GM15510 (cell line): ENCODE measurements at regions not wholly inside any gene's neighbourhood (a gene's known extent, or its start where the extent isn't known, plus 50 kb on each side); places are given as distances from the start of the nearest gene placed in this dataset.

Source experiments
- POLR2A ChIP-seq: IDR thresholded peaks from 3 replicates; pipeline ENCODE4 v1.6.1; 2011; ENCODE audit warnings: borderline replicate concordance; ENCODE audit not compliant: insufficient read length; ENCODE audit errors: extremely low read depth

DNA sequence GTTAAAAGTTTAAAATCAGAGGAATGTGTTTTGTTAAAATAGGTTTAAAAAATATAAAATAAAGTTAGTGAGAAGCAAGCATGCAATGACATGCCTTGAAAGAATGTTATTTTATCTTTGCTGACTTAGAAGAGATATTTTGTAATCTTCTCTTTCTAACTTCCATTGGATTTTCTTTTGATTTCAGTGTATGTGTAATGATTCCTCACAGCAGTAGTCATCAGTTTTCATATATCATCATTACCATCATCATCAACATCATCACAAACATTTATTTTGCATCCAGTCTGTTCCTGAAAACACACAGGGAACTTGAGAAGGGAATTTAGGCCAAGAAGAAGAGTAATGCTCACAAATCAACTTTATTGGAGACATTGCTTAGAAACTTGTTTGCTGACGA, 699.6 kb downstream of the TAF11L14 start:
- TF ChIP-seq POLR2A: no peak

DNA sequence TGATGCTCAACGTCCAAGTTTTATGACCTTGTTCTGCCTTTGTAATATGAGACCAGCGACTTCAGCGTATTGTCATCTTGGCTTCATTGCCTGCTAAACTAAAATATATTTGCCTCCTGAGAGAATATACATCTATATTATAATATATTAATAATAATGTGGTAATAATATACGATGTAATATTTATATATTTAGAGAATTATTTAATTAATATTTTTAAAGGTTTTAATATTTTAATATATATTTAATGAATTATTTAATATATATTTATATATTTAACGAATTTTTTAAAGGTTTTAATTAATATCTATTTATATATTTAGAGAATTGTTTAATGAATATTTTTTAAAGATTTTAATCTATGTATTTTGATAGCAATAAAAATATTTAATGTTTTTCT, 700.7 kb downstream of the TAF11L14 start:
- TF ChIP-seq POLR2A: no peak

DNA sequence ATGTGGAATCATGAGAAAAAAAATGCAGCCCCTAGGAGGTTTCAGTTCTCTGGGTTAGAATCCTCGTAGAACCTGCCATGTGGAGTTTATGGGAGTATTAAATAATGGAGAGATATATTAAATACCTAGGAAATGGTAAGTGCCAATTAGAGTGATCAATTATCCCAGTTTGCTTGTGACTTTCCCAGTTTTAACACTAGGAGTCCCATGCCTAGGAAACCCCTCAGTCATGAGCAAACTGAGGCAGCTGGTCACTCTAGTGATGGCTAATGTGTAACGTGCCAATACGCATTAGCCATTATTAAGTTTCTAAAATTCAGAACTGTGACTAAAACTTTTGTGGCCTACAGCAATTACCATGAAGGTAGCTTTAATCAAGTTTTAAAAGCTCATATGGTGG, 720.6 kb downstream of the TAF11L14 start:
- TF ChIP-seq POLR2A: no peak

DNA sequence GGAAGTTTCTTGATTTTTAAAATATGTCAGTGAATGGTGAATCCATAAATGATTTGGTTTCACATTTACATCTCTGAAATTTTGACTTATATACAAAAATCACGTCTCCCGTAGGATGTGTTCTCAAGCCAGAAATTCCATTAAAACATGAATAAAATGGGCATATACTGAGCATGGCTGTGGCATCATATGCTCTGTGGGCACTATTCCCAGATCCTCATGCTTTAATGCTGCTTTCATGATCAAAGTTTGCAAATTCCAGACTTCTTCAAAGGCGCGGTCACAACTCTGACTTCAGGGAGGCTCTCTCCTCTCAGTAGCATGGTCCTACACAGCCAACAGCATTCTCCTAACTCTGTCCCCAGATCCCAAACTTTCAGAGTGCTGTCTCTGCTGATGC, 723.2 kb downstream of the TAF11L14 start:
- TF ChIP-seq POLR2A: no peak

DNA sequence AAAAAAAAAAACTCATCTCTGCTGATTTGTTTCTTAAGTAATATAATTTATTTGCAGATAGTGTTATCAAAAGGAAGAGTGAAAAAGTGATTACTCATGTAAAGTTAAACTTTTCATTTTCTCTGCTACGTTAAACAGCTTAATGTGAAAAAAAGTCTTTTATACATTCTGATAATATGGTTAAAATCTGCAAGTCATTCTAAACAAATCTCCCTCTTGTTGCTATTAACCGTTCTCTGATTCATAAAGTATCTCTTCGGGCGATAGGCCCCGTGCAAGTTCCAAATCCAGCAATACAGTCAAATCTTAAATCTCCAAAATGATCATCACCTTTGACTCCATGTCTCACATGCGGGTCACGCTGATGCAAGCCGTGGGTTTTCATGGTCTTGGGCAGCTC, 732.0 kb downstream of the TAF11L14 start:
- no peak for TF ChIP-seq POLR2A

DNA sequence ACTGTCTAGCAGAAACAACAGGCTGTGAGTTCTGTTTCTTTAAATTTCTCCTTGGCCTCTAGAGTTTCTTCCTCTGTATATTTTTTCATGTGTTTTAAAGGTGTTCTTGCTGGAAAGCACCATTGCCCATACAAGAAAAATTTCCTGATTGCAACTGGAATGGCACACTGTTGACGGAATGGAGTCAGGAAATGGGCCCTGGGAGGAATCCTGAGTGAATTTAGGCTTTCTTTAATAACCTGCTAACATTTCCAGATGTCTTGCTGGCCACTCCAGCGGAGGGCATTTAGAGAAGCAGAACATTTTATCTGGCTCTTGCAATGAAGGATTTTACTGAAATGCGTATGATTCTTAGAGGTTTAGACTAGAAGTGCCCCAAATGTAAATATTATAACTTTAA, 736.3 kb downstream of the TAF11L14 start:
- TF ChIP-seq POLR2A: no peak

DNA sequence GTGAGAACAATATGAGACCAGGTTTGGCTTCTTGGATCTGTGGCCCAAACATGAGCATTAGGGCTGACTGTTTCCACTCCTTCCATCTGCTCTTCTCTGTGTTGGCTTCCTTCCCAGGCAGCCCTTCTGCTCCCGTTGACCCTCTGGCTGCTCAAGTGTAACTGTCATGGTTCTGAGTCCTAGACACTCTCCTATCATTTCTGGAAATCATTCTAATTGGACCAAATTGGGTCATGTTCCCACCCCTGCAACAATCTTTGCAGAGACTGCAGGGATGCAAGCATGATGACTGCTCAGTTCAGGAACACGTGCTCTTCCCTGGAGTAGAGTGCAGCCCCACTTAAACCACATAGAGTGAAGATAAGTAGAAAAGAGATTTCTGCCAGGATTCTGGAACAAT, 741.4 kb downstream of the TAF11L14 start:
- TF ChIP-seq POLR2A: no peak

DNA sequence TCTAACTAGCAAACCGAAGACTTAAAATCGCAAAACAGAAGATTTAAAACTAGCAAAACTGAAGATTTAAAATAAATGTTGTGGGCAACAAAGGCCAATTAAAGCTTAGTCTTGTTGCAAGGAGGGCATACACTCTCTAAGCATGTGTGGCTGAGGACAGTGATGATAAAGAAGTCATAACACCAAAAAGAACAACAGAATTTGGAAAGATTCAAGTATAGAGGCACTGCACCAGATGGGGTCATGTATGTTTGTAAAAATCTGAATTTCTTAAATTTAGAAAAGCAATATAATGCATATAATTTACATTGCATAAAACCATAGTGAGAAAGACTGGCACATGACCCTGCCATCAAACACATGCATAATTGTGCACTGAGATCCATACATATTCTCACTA, 743.8 kb downstream of the TAF11L14 start:
- no peak for TF ChIP-seq POLR2A

DNA sequence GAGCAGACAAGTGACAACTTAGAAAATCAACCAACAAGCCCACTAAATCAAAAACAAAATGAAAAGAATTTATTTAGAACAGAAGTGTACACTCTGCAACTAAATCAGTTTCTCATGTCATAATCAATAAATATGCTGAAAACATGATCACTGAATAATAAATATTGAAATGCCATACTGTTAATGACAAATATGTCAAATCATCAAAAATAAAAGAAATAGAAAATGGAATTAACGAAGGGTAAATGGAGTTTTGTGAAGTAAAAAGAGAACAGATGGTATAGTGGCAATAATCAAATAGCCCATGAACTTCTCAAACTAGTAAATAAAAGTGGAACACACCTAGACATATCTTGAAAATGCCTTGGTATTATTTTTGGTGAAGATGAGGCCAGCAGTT, 744.9 kb downstream of the TAF11L14 start:
- no peak for TF ChIP-seq POLR2A

DNA sequence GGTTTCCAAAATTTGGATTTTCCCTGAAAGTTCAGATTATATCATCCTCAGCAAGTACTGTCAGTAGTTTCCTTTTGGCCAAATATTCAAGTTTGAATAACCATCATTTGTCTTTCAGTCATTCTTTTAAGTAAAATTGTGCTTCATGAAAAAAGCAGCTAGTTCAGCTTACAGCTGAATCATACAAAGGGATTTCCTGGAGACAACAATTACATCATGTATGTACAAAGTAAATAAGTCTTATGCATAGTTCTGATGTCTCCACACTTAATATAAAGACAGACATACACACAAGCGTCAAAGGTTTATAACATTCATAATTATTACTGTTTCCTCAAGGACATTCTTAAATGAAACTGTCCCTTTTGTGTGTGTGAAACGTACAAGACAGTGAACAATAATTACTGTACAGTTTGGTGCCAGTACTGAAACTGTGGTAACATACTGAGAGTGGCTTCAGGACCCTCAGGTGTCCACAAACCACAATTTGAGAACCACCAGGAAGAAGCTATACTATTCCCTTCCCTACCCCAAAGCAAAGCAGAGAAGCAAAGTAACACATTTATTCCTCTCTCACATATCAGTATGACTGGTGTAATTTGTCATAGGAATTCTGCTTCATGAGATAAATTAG, 746.6 kb downstream of the TAF11L14 start:
- no peak for TF ChIP-seq POLR2A

DNA sequence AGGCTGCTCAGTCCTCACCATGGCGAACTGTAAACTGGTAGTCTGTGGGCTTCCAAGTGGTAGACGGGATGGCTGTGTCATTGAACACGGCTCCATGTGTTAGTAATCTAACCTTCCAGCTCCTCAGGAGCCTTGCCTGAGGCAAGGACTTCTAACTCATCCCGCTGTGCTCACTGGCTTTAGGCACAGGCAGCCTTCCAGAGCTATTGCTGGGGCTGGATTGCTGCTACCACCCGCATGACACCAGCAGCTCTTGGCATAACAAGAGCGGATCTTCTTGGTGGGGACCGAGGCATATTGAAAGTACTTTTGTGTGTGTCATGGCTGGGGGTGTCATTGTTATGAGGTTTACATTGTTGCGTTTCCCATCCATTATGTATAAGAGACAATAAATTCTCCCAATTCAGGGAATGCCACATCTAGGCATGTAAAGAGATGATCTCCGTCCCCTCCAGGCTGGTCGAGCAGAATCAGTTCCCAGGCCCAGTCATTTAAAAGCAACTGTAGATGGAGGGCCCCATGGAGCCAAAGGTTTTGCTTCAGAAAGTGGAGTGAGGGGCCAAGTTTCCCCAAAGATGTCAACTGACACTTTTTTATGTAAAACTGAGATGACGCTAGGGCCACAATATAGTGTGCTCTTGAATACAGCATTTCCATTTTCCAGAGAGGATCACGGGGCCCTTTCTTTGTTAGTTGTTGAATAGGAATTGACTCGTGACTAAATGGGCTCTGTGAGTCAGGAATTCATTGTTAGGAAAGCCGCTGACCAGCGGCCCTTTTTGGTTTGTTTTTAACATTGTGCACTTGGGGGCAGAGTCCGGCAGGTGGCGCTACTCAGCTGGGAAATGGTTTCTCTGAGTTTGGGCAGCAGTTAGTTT, 759.5 kb downstream of the TAF11L14 start:
- no peak for TF ChIP-seq POLR2A

DNA sequence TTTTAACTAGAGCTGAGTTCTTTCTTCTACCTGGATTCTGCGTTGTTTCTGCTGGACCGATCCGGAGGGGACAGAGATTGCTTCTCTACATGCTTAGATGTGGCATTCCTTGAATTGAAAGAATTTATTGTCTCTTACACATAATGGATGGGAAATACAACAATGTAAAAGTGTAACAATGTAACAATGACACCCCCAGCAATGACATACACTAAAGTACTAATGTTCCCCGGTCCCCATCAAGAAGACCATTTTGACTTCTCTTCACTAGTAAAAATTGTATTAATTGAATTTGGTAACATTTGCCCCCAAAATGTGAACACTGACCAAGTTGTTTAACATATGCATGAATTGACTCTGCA, 760.2 kb downstream of the TAF11L14 start:
- TF ChIP-seq POLR2A: no peak

DNA sequence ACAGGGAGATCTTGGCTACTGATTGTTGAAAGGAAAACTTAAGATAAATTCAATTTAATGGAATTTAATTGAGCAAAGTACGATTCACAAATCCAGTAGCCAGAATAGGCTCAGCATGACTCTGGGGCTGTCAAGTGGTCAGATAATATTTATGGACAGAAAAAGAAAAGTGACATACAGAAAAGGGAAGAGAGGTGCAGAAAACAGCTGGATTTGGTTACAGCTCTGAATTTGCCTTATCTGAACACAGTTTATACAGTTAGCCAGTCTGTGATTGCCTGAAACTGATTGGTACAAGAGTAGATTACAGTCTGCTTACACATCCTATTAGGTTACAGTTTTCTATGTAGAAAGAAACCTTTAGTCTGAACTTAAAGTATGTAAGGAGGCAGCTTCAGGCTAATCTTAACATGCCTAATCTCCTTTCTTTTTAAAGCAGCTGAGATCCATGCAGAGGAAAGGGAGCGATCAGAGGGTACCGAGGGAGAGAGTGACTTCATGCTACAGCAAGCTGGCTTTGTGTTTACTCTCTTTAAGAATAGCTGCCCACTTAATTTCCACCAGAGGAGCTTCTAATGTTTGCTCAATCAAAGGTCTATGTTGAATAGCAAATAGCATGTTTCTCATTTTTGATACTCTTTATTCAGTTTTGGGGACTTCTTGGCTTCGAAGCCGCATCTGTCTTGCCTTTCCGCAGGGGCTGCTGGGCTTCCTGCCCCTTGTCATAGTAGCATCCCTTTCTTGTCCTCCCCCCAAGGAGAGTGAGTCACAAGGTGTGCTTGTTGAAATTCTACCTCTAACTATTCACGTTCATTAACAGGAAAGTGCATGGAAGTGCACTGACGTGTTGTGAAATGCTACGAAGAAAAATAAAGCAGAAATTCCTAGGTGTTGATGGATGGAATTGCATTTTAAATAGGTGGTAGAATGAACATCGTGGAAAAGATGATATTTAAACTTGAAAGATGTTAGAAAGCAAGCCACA, 761.2 kb downstream of the TAF11L14 start:
- TF ChIP-seq POLR2A: no peak

DNA sequence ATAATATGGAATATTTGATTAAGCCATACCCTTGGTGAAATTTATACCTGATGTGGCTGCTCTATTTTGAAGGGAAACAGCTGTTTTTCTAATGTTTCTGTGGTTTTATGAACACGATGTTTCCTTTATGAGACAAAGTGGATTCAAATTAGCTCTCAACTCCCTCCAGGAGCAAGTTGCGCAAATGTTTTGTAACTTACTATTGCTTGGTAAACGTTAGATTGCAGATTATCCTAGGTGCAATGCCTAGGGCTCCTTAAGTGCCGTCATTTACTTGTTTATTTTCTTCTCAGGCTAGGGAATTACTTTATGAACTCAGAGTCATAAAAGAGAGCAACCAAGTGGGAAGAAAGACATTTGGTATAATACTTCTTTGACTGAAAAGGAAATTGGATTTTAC, 763.1 kb downstream of the TAF11L14 start:
- no peak for TF ChIP-seq POLR2A

DNA sequence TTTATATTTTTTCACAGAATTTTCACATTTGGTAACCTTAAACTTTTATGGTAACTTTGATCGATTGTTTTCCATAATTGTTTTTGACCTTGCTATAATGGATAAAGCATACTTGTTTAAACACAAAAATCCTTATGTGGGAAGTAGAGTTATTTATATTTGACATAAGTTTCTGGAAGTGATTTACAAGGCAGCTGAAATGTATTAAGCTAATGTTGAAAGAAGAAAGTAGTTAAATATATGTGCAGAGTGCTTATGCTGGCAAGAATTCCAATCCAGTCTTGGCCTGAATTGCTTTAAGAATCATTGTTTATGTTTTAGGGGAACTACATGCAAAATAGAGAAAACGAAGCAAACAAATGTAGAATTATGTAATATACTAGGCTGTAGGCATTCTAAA, 763.6 kb downstream of the TAF11L14 start:
- TF ChIP-seq POLR2A: no peak
